ENCODE measurements at regions not wholly inside any gene's neighbourhood (a gene's known extent, or its start where the extent isn't known, plus 50 kb on each side); places are given as distances from the start of the nearest gene placed in this dataset.

DNA sequence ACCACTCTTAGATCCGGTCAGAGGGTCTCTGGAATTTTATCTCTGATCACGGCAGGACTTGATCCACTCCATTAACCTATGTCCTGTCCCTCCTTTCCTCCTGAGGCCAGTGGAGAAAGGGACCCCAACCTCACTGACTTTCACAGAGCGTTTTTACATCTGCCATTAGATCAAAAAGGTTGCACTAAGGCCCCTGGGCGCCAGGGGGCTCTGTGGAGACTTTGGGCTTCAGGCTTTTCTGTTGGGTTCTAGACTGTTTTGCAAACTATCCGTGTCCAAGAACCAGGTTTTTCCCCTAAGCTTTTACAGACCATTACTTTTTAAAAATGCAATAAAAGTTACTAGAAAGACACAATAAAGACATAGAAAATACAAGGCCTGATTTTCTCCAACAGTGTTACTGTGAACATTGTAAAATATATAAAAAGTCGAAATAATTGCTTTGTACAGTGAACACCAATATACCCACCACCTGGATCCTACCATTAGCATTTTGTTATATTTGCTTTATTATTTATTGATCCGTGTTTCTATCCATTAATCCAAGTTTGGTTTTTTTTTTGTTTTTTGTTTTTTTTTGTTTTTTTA, 159.7 kb downstream of the POLR2M start:
- TF ChIP-seq ZNF772 (CRISPR knock-in tag; IDR thresholded peaks at IDR 0.05), result no peak
- TF ChIP-seq EHMT2 (IDR thresholded peaks at IDR 0.05; ENCODE audit: borderline replicate concordance, low read depth, low read length), result no peak
- TF ChIP-seq, protein P1, sequence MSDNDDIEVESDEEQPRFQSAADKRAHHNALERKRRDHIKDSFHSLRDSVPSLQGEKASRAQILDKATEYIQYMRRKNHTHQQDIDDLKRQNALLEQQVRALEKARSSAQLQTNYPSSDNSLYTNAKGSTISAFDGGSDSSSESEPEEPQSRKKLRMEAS (IDR thresholded peaks at IDR 0.05), result no peak
- TF ChIP-seq MZF1 (CRISPR knock-in tag; IDR thresholded peaks at IDR 0.05; ENCODE audit: borderline replicate concordance), result no peak
- no peak for TF ChIP-seq MAFG (CRISPR knock-in tag; IDR thresholded peaks at IDR 0.05)
- no peak for TF ChIP-seq SIN3B (IDR thresholded peaks at IDR 0.05; ENCODE audit: low read length)
- TF ChIP-seq, protein P2, sequence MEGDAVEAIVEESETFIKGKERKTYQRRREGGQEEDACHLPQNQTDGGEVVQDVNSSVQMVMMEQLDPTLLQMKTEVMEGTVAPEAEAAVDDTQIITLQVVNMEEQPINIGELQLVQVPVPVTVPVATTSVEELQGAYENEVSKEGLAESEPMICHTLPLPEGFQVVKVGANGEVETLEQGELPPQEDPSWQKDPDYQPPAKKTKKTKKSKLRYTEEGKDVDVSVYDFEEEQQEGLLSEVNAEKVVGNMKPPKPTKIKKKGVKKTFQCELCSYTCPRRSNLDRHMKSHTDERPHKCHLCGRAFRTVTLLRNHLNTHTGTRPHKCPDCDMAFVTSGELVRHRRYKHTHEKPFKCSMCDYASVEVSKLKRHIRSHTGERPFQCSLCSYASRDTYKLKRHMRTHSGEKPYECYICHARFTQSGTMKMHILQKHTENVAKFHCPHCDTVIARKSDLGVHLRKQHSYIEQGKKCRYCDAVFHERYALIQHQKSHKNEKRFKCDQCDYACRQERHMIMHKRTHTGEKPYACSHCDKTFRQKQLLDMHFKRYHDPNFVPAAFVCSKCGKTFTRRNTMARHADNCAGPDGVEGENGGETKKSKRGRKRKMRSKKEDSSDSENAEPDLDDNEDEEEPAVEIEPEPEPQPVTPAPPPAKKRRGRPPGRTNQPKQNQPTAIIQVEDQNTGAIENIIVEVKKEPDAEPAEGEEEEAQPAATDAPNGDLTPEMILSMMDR (CRISPR knock-in tag; IDR thresholded peaks at IDR 0.05), result peak; percentile 68
- TF ChIP-seq SIN3A (IDR thresholded peaks at IDR 0.05; ENCODE audit: borderline replicate concordance, low read depth, low read length), result no peak
- TF ChIP-seq EZH2 (conservative IDR thresholded peaks at IDR 0.05; ENCODE audit: low read depth, low read length), result no peak
- TF ChIP-seq FOXP1 (IDR thresholded peaks at IDR 0.05), result no peak
- no peak for TF ChIP-seq FOXP1 (CRISPR knock-in tag; IDR thresholded peaks at IDR 0.05)
- no peak for TF ChIP-seq SSRP1 (CRISPR knock-in tag; IDR thresholded peaks at IDR 0.05)
- TF ChIP-seq, protein P3, sequence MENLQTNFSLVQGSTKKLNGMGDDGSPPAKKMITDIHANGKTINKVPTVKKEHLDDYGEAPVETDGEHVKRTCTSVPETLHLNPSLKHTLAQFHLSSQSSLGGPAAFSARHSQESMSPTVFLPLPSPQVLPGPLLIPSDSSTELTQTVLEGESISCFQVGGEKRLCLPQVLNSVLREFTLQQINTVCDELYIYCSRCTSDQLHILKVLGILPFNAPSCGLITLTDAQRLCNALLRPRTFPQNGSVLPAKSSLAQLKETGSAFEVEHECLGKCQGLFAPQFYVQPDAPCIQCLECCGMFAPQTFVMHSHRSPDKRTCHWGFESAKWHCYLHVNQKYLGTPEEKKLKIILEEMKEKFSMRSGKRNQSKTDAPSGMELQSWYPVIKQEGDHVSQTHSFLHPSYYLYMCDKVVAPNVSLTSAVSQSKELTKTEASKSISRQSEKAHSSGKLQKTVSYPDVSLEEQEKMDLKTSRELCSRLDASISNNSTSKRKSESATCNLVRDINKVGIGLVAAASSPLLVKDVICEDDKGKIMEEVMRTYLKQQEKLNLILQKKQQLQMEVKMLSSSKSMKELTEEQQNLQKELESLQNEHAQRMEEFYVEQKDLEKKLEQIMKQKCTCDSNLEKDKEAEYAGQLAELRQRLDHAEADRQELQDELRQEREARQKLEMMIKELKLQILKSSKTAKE (CRISPR knock-in tag; IDR thresholded peaks at IDR 0.05; ENCODE audit: borderline replicate concordance), result no peak
- no peak for TF ChIP-seq ZNF3 (CRISPR knock-in tag; IDR thresholded peaks at IDR 0.05)

All from HepG2 (cell line).